ENCODE measurements at regions not wholly inside any gene's neighbourhood (a gene's known extent, or its start where the extent isn't known, plus 50 kb on each side); places are given as distances from the start of the nearest gene placed in this dataset.

DNA sequence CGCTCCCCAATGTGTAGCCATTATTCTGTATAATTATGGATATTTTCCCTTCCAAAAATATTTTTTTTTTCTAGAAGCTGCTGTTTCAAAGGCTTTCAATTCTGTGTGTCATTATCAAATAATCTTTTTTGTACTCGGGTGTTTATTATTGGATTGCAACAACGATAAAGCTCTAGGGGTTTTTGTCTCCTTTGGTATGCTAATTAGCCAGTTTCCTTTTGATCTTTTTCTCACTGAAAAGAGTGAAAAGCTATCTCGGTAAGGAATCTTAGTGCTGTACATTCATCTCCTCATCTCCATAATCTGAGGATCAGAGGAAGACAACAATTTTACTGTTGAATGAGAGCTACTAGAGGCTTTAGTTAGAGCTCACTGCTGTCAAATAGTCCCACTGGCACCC, 136.6 kb downstream of the OLFM4 start:
- no peak for TF ChIP-seq POLR2A (IDR thresholded peaks at IDR 0.05)
- TF ChIP-seq, protein P1, sequence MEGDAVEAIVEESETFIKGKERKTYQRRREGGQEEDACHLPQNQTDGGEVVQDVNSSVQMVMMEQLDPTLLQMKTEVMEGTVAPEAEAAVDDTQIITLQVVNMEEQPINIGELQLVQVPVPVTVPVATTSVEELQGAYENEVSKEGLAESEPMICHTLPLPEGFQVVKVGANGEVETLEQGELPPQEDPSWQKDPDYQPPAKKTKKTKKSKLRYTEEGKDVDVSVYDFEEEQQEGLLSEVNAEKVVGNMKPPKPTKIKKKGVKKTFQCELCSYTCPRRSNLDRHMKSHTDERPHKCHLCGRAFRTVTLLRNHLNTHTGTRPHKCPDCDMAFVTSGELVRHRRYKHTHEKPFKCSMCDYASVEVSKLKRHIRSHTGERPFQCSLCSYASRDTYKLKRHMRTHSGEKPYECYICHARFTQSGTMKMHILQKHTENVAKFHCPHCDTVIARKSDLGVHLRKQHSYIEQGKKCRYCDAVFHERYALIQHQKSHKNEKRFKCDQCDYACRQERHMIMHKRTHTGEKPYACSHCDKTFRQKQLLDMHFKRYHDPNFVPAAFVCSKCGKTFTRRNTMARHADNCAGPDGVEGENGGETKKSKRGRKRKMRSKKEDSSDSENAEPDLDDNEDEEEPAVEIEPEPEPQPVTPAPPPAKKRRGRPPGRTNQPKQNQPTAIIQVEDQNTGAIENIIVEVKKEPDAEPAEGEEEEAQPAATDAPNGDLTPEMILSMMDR (IDR thresholded peaks at IDR 0.05): no peak
- H3K27ac ChIP-seq: no peak overlapping the region
- H3K9me3 ChIP-seq: no peaks in the 10 kb centered on the region
- WGBS, 2 donors: 20 to 21% methylated on average over 4 of the region's 4 CpGs
- DNase-seq: no peak
- no peaks in the 10 kb centered on the region for H3K36me3 ChIP-seq
- H3K4me3 ChIP-seq: no peak overlapping the region
- intact Hi-C loops (cut with DNase I): no loop called here
- H3K27me3 ChIP-seq: peaks cover 0 to under 1% (median 0%) of the 10 kb centered on the region in 4 donors
- H3K4me1 ChIP-seq: no peaks in the 10 kb centered on the region

DNA sequence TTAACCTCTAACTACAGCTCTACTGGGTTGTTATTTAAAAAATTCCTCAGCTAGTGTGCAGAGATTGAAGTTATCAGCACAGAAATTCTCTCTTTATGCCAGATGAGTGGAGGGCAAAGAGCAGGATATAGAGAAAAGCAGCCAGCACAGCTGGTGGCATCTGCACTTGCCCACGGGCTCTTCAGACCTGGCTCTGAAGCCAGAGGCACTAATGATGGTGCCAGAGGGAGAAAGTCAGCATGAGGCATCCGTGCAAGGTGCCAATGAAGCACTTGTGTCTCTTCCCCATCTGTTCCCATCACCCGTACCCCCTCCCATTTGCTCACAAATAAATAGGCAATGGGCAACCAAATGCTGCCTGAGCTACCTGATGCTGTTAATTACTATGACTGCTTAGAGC, 138.9 kb downstream of the OLFM4 start:
- H3K4me3 ChIP-seq: no peak overlapping the region
- DNase-seq: no peak
- 29 to 30% methylated on average over 3 of the region's 3 CpGs for WGBS, 2 donors
- H3K9me3 ChIP-seq: no peaks in the 10 kb centered on the region
- H3K36me3 ChIP-seq: no peaks in the 10 kb centered on the region
- no peaks in the 10 kb centered on the region for H3K4me1 ChIP-seq
- H3K27me3 ChIP-seq: no peaks in the 10 kb centered on the region
- intact Hi-C loops (cut with DNase I): no loop called here
- TF ChIP-seq, protein P1 (IDR thresholded peaks at IDR 0.05): no peak
- TF ChIP-seq POLR2A (IDR thresholded peaks at IDR 0.05): no peak
- no peak overlapping the region for H3K27ac ChIP-seq

DNA sequence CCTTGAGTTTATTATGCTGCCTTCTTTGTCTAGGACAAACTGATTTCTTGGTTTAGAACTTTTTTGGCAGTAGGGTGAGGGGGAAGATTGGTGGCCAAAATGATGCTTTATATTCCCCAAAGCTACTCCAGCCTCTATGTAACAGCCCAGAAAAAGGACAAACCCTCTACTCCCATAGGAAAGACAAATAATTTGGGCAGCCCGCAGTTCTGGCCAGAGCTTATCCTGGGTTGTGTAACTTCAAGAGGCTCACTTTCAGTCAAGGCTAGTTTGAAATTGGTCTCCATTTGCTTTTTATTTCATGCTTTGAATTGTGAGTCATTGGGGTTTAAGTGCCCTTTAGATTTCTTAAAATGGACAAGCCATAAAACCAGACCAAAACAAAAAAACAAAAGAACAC, 142.3 kb downstream of the OLFM4 start:
- Histone ChIP-seq H3K36me3 (no peaks in the 10 kb centered on the region), H3K4me1 (no peaks in the 10 kb centered on the region), H3K27ac (no peak overlapping the region), H3K27me3 (no peaks in the 10 kb centered on the region), H3K9me3 (no peaks in the 10 kb centered on the region), H3K4me3 (no peak overlapping the region)
- intact Hi-C loops (cut with DNase I): no loop called here
- 70 to 91% methylated on average over 1 of the region's 1 CpG for WGBS, 2 donors
- TF ChIP-seq, protein P1 (IDR thresholded peaks at IDR 0.05): no peak
- no peak for TF ChIP-seq POLR2A (IDR thresholded peaks at IDR 0.05)
- no peak for DNase-seq

DNA sequence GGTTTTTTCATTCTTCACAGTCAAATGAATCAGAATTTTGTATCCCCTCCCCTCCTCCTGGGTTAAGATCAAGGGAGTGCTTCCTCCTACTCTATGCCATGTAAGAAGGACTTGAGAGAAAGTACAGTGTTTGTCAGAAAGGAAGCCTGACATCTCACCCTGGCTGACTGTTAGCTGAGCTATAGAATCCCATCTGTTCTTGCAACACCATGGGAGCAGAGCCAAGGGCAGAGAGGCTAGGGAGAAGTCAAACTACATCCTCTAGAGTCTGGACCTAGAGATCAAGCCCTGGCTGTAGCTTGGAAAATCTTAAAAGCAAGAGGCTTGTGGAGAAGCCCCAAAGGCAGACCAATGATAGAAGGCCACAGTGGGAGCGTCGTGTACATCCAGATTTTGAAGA, 145.9 kb downstream of the OLFM4 start:
- Histone ChIP-seq H3K4me3 (no peak overlapping the region), H3K36me3 (no peaks in the 10 kb centered on the region), H3K27ac (no peak overlapping the region), H3K4me1 (no peaks in the 10 kb centered on the region), H3K9me3 (no peaks in the 10 kb centered on the region), H3K27me3 (no peaks in the 10 kb centered on the region)
- TF ChIP-seq POLR2A (IDR thresholded peaks at IDR 0.05): no peak
- TF ChIP-seq, protein P1 (IDR thresholded peaks at IDR 0.05): no peak
- intact Hi-C loops (cut with DNase I): no loop called here
- no peak for DNase-seq
- WGBS, 2 donors: 68 to 81% methylated on average over 2 of the region's 2 CpGs

DNA sequence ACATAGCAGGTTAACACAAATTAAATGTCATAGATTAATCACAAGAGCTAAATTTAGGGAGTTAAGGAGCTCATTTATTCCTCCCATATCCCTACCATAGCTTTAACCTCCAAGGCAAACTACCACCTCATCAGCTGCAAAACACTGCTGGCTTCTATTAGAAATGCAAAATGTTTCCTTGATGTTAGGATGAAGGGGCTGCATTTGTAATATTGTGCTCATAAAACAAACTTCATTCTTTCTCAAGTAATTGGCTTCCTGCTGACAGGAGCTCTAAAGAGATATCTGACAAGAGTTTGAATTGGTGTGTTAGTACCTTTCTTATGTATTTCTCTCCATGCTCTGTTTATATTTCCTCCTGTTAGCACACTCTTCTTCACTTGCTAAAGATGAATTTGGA, 152.1 kb downstream of the OLFM4 start:
- DNase-seq: no peak

More for the DNA sequence above, 152.1 kb downstream of the OLFM4 start:
- H3K36me3 ChIP-seq: no peaks in the 10 kb centered on the region
- TF ChIP-seq POLR2A (IDR thresholded peaks at IDR 0.05): no peak
- TF ChIP-seq, protein P1 (IDR thresholded peaks at IDR 0.05): no peak
- no peaks in the 10 kb centered on the region for H3K4me1 ChIP-seq
- H3K9me3 ChIP-seq: no peaks in the 10 kb centered on the region
- no peak overlapping the region for H3K4me3 ChIP-seq
- intact Hi-C loops (cut with DNase I): no loop called here
- no peak overlapping the region for H3K27ac ChIP-seq
- H3K27me3 ChIP-seq: no peaks in the 10 kb centered on the region

All from esophagus squamous epithelium (tissue), 5 donors.